ENCODE measurements at regions not wholly inside any gene's neighbourhood (a gene's known extent, or its start where the extent isn't known, plus 50 kb on each side); places are given as distances from the start of the nearest gene placed in this dataset.

GRCh38 chr1:58257003-58257402 is 289.5 kb downstream of the OMA1 start:
- TF ChIP-seq CTCF (IDR thresholded peaks at IDR 0.05; ENCODE audit: low read depth, low read length, missing input control) = no peak
- TF ChIP-seq MAX (IDR thresholded peaks at IDR 0.05) = no peak
- TF ChIP-seq HNF4A (conservative IDR thresholded peaks at IDR 0.05) = no peak
- no peak for TF ChIP-seq ZBTB33 (IDR thresholded peaks at IDR 0.05)
- no peak for TF ChIP-seq RAD21 (IDR thresholded peaks at IDR 0.05)
- no peak for TF ChIP-seq SP1 (IDR thresholded peaks at IDR 0.05)
- TF ChIP-seq GABPA (IDR thresholded peaks at IDR 0.05 in 1 of 2, conservative IDR thresholded peaks at IDR 0.05 in 1 of 2) = no peak
- no peak for TF ChIP-seq REST (IDR thresholded peaks at IDR 0.05)
- no peak for TF ChIP-seq YY1 (IDR thresholded peaks at IDR 0.05)
- no peak for TF ChIP-seq HNF4G (IDR thresholded peaks at IDR 0.05)
- TF ChIP-seq TAF1 (conservative IDR thresholded peaks at IDR 0.05) = no peak
- TF ChIP-seq EGR1 (IDR thresholded peaks at IDR 0.05; ENCODE audit: low read depth in 2 of 2) = no peak
- no peak for TF ChIP-seq FOXA1 (IDR thresholded peaks at IDR 0.05)

Data from liver (tissue), 3 donors.